Mesendoderm (in vitro differentiated cells): ENCODE measurements at regions not wholly inside any gene's neighbourhood (a gene's known extent, or its start where the extent isn't known, plus 50 kb on each side); places are given as distances from the start of the nearest gene placed in this dataset.
A peak's percentile ranks its signal among the peaks of the same experiment; 100 is the strongest.

ENCODE experiments used
- DNase-seq: peaks from one replicate; pipeline ENCODE4 v3.0.0; 2013
- H2AK5ac ChIP-seq: 2 replicates; pipeline ENCODE4 v1.6.1; 2013; ENCODE audit warnings: low read length, inconsistent platforms
- H2BK120ac ChIP-seq: 2 replicates; pipeline ENCODE4 v1.6.1; 2013; ENCODE audit warnings: low read depth, mild to moderate bottlenecking, low read length, moderate library complexity, mixed read lengths
- H2BK15ac ChIP-seq: replicated peaks from 2 replicates; pipeline ENCODE4 v1.6.1; 2013; ENCODE audit warnings: low read depth, mild to moderate bottlenecking, moderate library complexity
- H2BK5ac ChIP-seq: 2 replicates; pipeline ENCODE4 v1.6.1; 2013; ENCODE audit warnings: low read length, inconsistent platforms
- H3K18ac ChIP-seq: 2 replicates; pipeline ENCODE4 v1.6.1; 2013; ENCODE audit warnings: mild to moderate bottlenecking, low read length, mixed read lengths
- H3K23ac ChIP-seq: one replicate; pipeline ENCODE4 v1.6.1; 2013; ENCODE audit warnings: low read length
- H3K27ac ChIP-seq: 2 replicates; pipeline ENCODE4 v1.5.1; 2013; ENCODE audit warnings: low read depth, mild to moderate bottlenecking, inconsistent platforms, low read length, moderate library complexity
- H3K27me3 ChIP-seq: 2 replicates; pipeline ENCODE4 v1.6.1; 2013; ENCODE audit warnings: low read length, control low read depth, mild to moderate bottlenecking, inconsistent platforms; ENCODE audit not compliant: insufficient read depth, poor library complexity
- H3K36me3 ChIP-seq: 2 replicates; pipeline ENCODE4 v1.6.1; 2013; ENCODE audit warnings: low read length, inconsistent platforms; ENCODE audit not compliant: control insufficient read depth, insufficient read depth
- H3K4ac ChIP-seq: one replicate; pipeline ENCODE4 v1.6.1; 2013; ENCODE audit warnings: low read depth, mild to moderate bottlenecking, low read length, moderate library complexity
- H3K4me1 ChIP-seq: 2 replicates; pipeline ENCODE4 v1.6.1; 2013; ENCODE audit warnings: low read depth, low read length, inconsistent platforms; ENCODE audit not compliant: control insufficient read depth
- H3K4me2 ChIP-seq: 2 replicates; pipeline ENCODE4 v1.6.1; 2013; ENCODE audit warnings: low read length
- H3K4me3 ChIP-seq: 2 replicates; pipeline ENCODE4 v1.5.1; 2013; ENCODE audit warnings: mild to moderate bottlenecking, low read length
- H3K56ac ChIP-seq: one replicate; pipeline ENCODE4 v1.6.1; 2013; ENCODE audit warnings: low read length
- H3K79me1 ChIP-seq: 2 replicates; pipeline ENCODE4 v1.6.1; 2013; ENCODE audit warnings: low read length, inconsistent platforms
- H3K79me2 ChIP-seq: 2 replicates; pipeline ENCODE4 v1.6.1; 2013; ENCODE audit warnings: mild to moderate bottlenecking, low read length; ENCODE audit not compliant: control insufficient read depth, insufficient read depth
- H3K9ac ChIP-seq: 2 replicates; pipeline ENCODE4 v1.6.1; 2013; ENCODE audit warnings: low read length, inconsistent platforms
- H4K5ac ChIP-seq: one replicate; pipeline ENCODE4 v1.6.1; 2013; ENCODE audit warnings: low read length
- H4K8ac ChIP-seq: one replicate; pipeline ENCODE4 v1.6.1; 2013; ENCODE audit warnings: low read depth, mild to moderate bottlenecking, control low read depth, low read length, moderate library complexity
- WGBS: extraction: QIAGEN DNeasy Blood & Tissue Kit; methylation state at CpG from one replicate; pipeline ENCODE4 v1.1.7; 2013; ENCODE audit warnings: low lambda C conversion rate, missing lambda C conversion rate; ENCODE audit not compliant: insufficient coverage; ENCODE audit errors: extremely low coverage; 5-methylcytosine and 5-hydroxymethylcytosine counted together

DNA sequence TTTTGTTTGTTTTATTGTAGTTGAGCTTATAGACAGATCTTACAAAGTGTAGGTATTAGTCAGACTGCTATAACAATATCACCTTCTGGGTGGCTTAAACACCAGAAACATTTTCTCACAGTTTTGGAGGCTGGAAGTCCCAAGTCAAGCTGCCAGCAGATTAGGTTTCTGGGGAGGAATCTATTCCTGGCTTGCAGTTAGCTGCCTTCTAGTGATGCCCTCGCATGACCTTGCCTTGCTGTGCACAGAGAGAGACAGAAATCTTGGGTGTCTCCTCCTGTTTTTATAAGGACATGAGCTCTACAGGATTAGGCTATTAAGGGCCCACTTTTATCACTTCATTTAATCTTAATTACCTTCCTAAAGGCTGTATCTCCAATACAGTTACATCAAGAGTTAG, 1635.2 kb downstream of the FAM181B start:
- H3K27ac ChIP-seq = no peak overlapping the region
- no peak overlapping the region for H4K8ac ChIP-seq
- H3K56ac ChIP-seq = no peak overlapping the region
- no peak overlapping the region for H2BK5ac ChIP-seq
- no peak overlapping the region for H2AK5ac ChIP-seq
- H4K5ac ChIP-seq = no peak overlapping the region
- H3K23ac ChIP-seq = no peak overlapping the region
- H3K4me2 ChIP-seq = no peak overlapping the region
- H3K4ac ChIP-seq = no peak overlapping the region
- no peaks in the 10 kb centered on the region for H3K79me2 ChIP-seq
- H3K36me3 ChIP-seq = no peaks in the 10 kb centered on the region
- WGBS = no CpG with 5 or more reads among the region's 1 CpG
- no peak overlapping the region for H3K9ac ChIP-seq
- H3K79me1 ChIP-seq = no peaks in the 10 kb centered on the region
- H3K27me3 ChIP-seq = no peaks in the 10 kb centered on the region
- no peaks in the 10 kb centered on the region for H3K4me1 ChIP-seq
- DNase-seq = no peak
- no peak overlapping the region for H2BK15ac ChIP-seq
- no peak overlapping the region for H3K4me3 ChIP-seq
- no peak overlapping the region for H3K18ac ChIP-seq
- H2BK120ac ChIP-seq = no peak overlapping the region

DNA sequence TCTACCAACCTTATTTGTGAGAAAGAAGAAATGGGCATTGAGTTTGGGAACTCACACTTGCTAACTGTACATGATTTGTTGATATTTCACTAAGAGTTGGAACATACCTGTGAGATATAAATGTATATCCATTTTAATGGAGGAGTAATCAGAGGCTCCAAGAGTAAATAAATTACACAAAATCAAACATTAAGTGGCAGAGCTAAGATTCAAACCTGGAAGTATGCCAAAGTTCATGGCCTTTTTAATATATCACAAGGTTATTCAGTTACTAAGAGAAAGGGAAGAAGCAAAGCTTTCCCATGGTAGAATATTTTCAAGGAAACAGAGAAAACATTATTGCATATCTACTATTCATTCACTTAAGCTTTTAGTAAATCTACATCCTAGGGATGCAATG, 1641.1 kb downstream of the FAM181B start:
- Histone ChIP-seq H3K27ac (no peak overlapping the region), H3K36me3 (no peaks in the 10 kb centered on the region), H4K5ac (no peak overlapping the region), H3K79me2 (no peaks in the 10 kb centered on the region), H3K56ac (no peak overlapping the region), H3K4me1 (no peaks in the 10 kb centered on the region), H3K4me2 (no peak overlapping the region), H3K9ac (no peak overlapping the region), H2BK120ac (no peak overlapping the region), H3K23ac (no peak overlapping the region), H3K18ac (no peak overlapping the region), H3K4ac (no peak overlapping the region), H2AK5ac (no peak overlapping the region), H2BK15ac (no peak overlapping the region), H3K27me3 (no peaks in the 10 kb centered on the region), H4K8ac (no peak overlapping the region), H3K4me3 (no peak overlapping the region), H3K79me1 (no peaks in the 10 kb centered on the region), H2BK5ac (no peak overlapping the region)
- DNase-seq = no peak

DNA sequence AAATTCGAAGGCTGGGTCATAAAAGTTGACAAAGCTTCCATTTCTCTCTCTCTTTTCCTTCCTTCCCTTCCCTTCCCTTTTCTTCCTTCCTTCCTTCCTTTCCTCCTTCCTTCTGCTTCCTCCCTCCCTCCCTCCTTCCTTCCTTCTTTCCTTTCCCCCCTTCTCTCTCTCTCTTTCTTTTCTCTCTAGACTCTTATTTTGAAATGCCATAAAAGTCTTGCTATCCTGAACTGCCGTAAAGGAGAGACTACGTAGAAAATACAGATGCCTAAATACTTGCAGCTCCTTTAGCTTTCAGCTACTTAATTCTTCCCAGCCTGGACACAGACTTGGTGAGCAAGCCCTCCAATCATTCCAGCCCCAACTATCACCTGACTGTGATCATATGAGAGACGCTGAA, 1644.4 kb downstream of the FAM181B start:
- no peaks in the 10 kb centered on the region for H3K36me3 ChIP-seq
- no CpG with 5 or more reads among the region's 4 CpGs for WGBS
- H2BK15ac ChIP-seq = no peak overlapping the region
- H3K23ac ChIP-seq = no peak overlapping the region
- no peak overlapping the region for H3K4me3 ChIP-seq
- H3K4ac ChIP-seq = no peak overlapping the region
- no peaks in the 10 kb centered on the region for H3K4me1 ChIP-seq
- H2AK5ac ChIP-seq = no peak overlapping the region
- no peak overlapping the region for H3K4me2 ChIP-seq
- H3K9ac ChIP-seq = no peak overlapping the region
- H4K8ac ChIP-seq = no peak overlapping the region
- no peak overlapping the region for H3K27ac ChIP-seq
- DNase-seq = no peak
- H3K18ac ChIP-seq = no peak overlapping the region
- no peaks in the 10 kb centered on the region for H3K79me1 ChIP-seq
- no peaks in the 10 kb centered on the region for H3K79me2 ChIP-seq
- no peak overlapping the region for H3K56ac ChIP-seq
- no peak overlapping the region for H2BK5ac ChIP-seq
- no peak overlapping the region for H2BK120ac ChIP-seq
- no peak overlapping the region for H4K5ac ChIP-seq
- H3K27me3 ChIP-seq = no peaks in the 10 kb centered on the region

DNA sequence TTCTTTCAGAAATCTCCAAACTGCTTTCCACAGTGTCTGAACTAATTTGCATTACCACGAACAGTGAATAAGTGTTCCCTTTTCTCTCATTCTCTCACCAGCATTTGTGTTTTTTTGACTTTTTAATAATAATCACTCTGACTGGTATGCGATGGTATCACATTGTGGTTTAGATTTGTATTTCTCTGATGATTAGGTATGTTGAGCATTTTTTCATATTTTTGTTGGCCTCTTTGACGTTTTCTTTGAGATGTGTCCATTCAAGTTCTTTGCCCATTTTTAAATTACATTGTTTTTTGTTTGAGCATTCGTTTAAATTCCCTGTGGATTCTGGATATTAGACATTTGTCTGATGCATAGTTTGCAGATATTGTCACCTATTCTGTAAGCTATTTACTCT, 1639.6 kb upstream of the TENM4 start:
- no peak overlapping the region for H3K56ac ChIP-seq
- H3K23ac ChIP-seq = no peak overlapping the region
- no peaks in the 10 kb centered on the region for H3K27me3 ChIP-seq
- H4K8ac ChIP-seq = no peak overlapping the region
- no peak overlapping the region for H2BK120ac ChIP-seq
- H3K27ac ChIP-seq = no peak overlapping the region
- no peaks in the 10 kb centered on the region for H3K36me3 ChIP-seq
- H4K5ac ChIP-seq = no peak overlapping the region
- H2BK15ac ChIP-seq = no peak overlapping the region
- no peaks in the 10 kb centered on the region for H3K4me1 ChIP-seq
- no peak overlapping the region for H3K9ac ChIP-seq
- H3K79me1 ChIP-seq = no peaks in the 10 kb centered on the region
- H3K4me3 ChIP-seq = no peak overlapping the region
- H2BK5ac ChIP-seq = no peak overlapping the region
- no peak overlapping the region for H3K4me2 ChIP-seq
- no peaks in the 10 kb centered on the region for H3K79me2 ChIP-seq
- no peak overlapping the region for H2AK5ac ChIP-seq
- no peak overlapping the region for H3K18ac ChIP-seq
- DNase-seq = no peak
- WGBS = no CpG with 5 or more reads among the region's 4 CpGs
- H3K4ac ChIP-seq = no peak overlapping the region

DNA sequence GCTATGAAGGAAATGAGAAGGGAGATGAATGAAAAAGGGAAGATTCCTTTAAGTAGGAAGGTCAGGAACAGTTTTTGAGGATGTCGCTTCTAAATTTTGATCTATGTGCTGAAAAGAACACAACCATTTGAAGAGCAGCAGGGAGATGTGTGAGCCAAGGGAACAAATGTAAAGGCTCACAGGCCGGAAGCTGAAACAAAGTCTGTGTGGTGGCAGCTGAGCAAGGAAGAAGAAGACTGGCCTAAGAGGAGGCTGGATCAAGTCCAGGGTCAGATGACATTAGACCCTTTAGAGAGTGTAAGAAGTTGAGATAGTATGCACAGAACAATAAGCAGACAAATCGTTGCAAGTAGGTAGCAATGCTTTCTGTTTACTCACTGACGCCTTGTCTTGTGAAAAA, 1631.4 kb upstream of the TENM4 start:
- Histone ChIP-seq H2AK5ac (no peak overlapping the region), H3K27ac (no peak overlapping the region), H3K4me2 (no peak overlapping the region), H3K9ac (no peak overlapping the region), H3K18ac (peak overlapping the region; percentile 4), H3K79me2 (no peaks in the 10 kb centered on the region), H2BK5ac (no peak overlapping the region), H3K4me1 (peaks cover 5% of the 10 kb centered on the region), H3K4me3 (no peak overlapping the region), H3K27me3 (no peaks in the 10 kb centered on the region), H2BK15ac (no peak overlapping the region), H3K23ac (no peak overlapping the region), H2BK120ac (no peak overlapping the region), H3K36me3 (no peaks in the 10 kb centered on the region), H3K4ac (no peak overlapping the region), H3K79me1 (no peaks in the 10 kb centered on the region), H4K5ac (no peak overlapping the region), H4K8ac (no peak overlapping the region), H3K56ac (no peak overlapping the region)
- DNase-seq = no peak
- WGBS = no CpG with 5 or more reads among the region's 4 CpGs

DNA sequence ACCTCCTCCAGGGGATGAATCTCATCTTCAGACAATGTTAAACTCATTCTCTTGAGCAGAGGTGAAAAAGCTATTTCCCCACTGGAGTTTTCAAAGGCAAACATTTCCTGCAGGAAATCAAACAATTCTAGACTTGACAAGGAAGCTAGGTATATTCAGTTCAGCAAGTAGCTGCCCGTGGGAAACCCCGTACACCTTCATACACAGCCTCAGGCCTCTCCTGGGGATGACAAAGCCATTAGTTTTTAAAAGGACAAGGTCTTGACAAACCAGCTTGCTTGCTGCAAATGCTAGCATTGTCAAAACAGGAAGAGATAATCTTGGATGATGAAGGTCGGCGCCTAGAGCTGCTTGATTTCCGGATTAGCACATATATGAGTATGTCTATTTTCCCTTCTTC, 1630.8 kb upstream of the TENM4 start:
- H2BK120ac ChIP-seq = no peak overlapping the region
- no peaks in the 10 kb centered on the region for H3K79me1 ChIP-seq
- no peak overlapping the region for H4K8ac ChIP-seq
- no peak overlapping the region for H3K9ac ChIP-seq
- WGBS = no CpG with 5 or more reads among the region's 5 CpGs
- no peaks in the 10 kb centered on the region for H3K36me3 ChIP-seq
- peaks cover 5% of the 10 kb centered on the region for H3K4me1 ChIP-seq
- no peak overlapping the region for H2BK15ac ChIP-seq
- H2BK5ac ChIP-seq = no peak overlapping the region
- H3K56ac ChIP-seq = no peak overlapping the region
- no peak overlapping the region for H2AK5ac ChIP-seq
- DNase-seq = peak; percentile 26
- no peaks in the 10 kb centered on the region for H3K27me3 ChIP-seq
- H3K4me2 ChIP-seq = no peak overlapping the region
- H3K4ac ChIP-seq = no peak overlapping the region
- no peak overlapping the region for H3K27ac ChIP-seq
- H4K5ac ChIP-seq = no peak overlapping the region
- H3K18ac ChIP-seq = no peak overlapping the region
- no peak overlapping the region for H3K4me3 ChIP-seq
- no peaks in the 10 kb centered on the region for H3K79me2 ChIP-seq
- H3K23ac ChIP-seq = no peak overlapping the region
